Head of caudate nucleus (tissue), 42 donors: ENCODE measurements at regions not wholly inside any gene's neighbourhood (a gene's known extent, or its start where the extent isn't known, plus 50 kb on each side); places are given as distances from the start of the nearest gene placed in this dataset.

Experiments
- DNase-seq, 42 donors: peaks; one replicate each; pipeline versions ENCODE4 v3.0.0 to v3.0.0-alpha.2; 2020 to 2021; ENCODE audit warnings: mixed read lengths in 7 of 42
- intact Hi-C: fragments of 100-400 bp; cut with DNase I; formaldehyde crosslinking; loops from one replicate; pipeline ENCODE4 v1.15.0; 2022

GRCh38 chr5:30098940-30099339, 1094.5 kb upstream of the CDH6 start:
- DNase-seq, result no peak
- intact Hi-C loops, result no loop called here

- intact Hi-C loops, result no loop called here
- DNase-seq, result no peak
Measured at GRCh38 chr5:30092548-30092947, 1100.9 kb upstream of the CDH6 start.

- intact Hi-C loops, result no loop called here
- DNase-seq, result no peak
Measured at GRCh38 chr5:30069441-30070263, 1123.8 kb upstream of the CDH6 start.

- DNase-seq, result no peak
- intact Hi-C loops, result no loop called here
Measured at GRCh38 chr5:30063503-30063902, 1130.0 kb upstream of the CDH6 start.

- intact Hi-C loops, result no loop called here
- DNase-seq, result no peak
Measured at GRCh38 chr5:30051976-30052375, 1141.5 kb upstream of the CDH6 start.

GRCh38 chr5:30050056-30050815, 1143.2 kb upstream of the CDH6 start:
- DNase-seq, result no peak
- intact Hi-C loops, result no loop called here

- intact Hi-C loops, result no loop called here
- DNase-seq, result no peak
Measured at GRCh38 chr5:30042677-30043076, 1150.8 kb upstream of the CDH6 start.

- intact Hi-C loops, result no loop called here
- DNase-seq, result no peak
Measured at GRCh38 chr5:30041831-30042385, 1151.6 kb upstream of the CDH6 start.

- intact Hi-C loops, result no loop called here
- DNase-seq, result no peak
Measured at GRCh38 chr5:30041291-30041690, 1152.2 kb upstream of the CDH6 start.

GRCh38 chr5:30040488-30041118, 1152.9 kb upstream of the CDH6 start:
- intact Hi-C loops, result no loop called here
- DNase-seq, result peak in 40 of 42 donors; percentile 7 to 85 (median 58)

GRCh38 chr5:30039379-30039778, 1154.1 kb upstream of the CDH6 start:
- intact Hi-C loops, result no loop called here
- DNase-seq, result no peak

GRCh38 chr5:30034870-30035269, 1158.6 kb upstream of the CDH6 start:
- DNase-seq, result no peak
- intact Hi-C loops, result no loop called here

- intact Hi-C loops, result no loop called here
- DNase-seq, result no peak
Measured at GRCh38 chr5:30030101-30030500, 1163.4 kb upstream of the CDH6 start.

GRCh38 chr5:30001826-30002225, 1191.7 kb upstream of the CDH6 start:
- intact Hi-C loops, result no loop called here
- DNase-seq, result no peak

- intact Hi-C loops, result no loop called here
- no peak for DNase-seq
Measured at GRCh38 chr5:30000231-30000630, 1193.3 kb upstream of the CDH6 start.

GRCh38 chr5:29995154-29995553, 1198.3 kb upstream of the CDH6 start:
- no peak for DNase-seq
- intact Hi-C loops, result no loop called here

- DNase-seq, result no peak
- intact Hi-C loops, result no loop called here
Measured at GRCh38 chr5:29994519-29994918, 1199.0 kb upstream of the CDH6 start.

- intact Hi-C loops, result no loop called here
- DNase-seq, result no peak
Measured at GRCh38 chr5:29993286-29993685, 1200.2 kb upstream of the CDH6 start.

- intact Hi-C loops, result no loop called here
- no peak for DNase-seq
Measured at GRCh38 chr5:29992248-29992647, 1201.2 kb upstream of the CDH6 start.

GRCh38 chr5:29990681-29991080, 1202.8 kb upstream of the CDH6 start:
- intact Hi-C loops, result no loop called here
- DNase-seq, result no peak
